T47D (cell line): ENCODE measurements at regions not wholly inside any gene's neighbourhood (a gene's known extent, or its start where the extent isn't known, plus 50 kb on each side); places are given as distances from the start of the nearest gene placed in this dataset.
"Not testable (repeated sequence)": the region's sequence is repeated elsewhere in the genome, so short reads cannot be mapped to it uniquely, and the experiment has no call there.

Experiments
- DNase-seq, 2 experiments: peaks; one replicate each; pipeline versions ENCODE4 v3.0.0 to v3.0.0-alpha.2; 2011 to 2012; ENCODE audit warnings: low read depth in 1 of 2, low spot score in 1 of 2
- JUND ChIP-seq: IDR thresholded peaks from 2 replicates; pipeline ENCODE4 v1.6.1; 2012; ENCODE audit warnings: low read depth
- in situ Hi-C: cut with HindIII; loops from 2 replicates; pipeline ENCODE4 v1.10.0; 2016; ENCODE audit warnings: low sequenced_read_pairs, low pct_unique_long_range_greater_than_20kb

DNA sequence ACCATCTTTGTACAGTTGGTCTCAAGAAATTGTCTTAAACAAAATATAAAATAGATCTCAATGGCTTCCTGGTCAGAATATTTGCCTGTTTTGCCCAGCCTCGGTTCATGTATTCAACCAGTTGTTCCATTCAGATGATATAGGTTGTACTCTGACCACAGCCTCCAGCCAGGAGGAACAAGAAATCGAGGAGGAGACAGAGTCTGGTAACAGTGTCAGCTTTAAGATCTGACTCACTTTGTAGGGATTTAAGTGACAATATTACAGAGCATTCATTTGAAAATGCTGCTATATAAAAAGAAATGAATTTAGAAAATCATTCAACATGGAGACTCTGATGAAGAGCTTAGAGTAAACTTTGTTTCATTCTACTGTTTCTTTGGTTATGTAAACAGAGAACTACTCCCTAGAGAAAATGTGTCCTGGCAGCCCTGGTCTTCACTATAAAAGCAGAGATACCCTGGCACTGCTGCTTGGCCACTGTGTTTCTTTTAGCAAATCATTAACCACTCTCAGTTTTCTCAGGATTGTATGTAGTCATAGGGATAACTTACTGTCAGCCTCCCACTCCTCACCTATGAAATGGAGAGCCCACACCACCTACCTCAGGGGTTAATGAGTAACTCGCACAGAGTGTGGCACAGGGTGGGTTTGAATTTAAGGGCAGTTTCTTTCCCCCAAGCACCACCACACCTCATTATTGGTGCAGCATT, 53.5 kb downstream of the PAGE2 start:
- no peak for DNase-seq
- TF ChIP-seq JUND, result no peak
- in situ Hi-C loops, result no loop called here

DNA sequence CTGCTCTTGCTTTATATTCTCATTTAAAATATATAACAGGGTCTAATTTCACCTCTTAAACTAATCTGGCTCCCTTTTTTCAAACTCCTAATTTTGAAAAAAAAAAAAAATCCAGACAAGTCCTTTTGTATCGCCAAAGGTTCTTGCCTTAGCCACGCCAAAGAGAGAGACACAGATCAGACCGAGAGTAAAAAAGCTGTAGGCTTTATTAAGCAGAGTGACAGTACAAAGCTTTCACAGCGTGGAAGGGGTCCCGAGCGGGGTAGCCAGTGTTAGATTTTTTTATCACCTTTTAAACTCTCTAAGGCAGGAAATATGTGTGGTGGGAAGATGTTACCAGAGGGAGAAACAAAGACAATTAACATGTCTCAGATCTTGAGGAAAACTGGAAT, 54.1 kb downstream of the PAGE2 start:
- DNase-seq, result no peak
- in situ Hi-C loops, result no loop called here
- TF ChIP-seq JUND, result no peak

DNA sequence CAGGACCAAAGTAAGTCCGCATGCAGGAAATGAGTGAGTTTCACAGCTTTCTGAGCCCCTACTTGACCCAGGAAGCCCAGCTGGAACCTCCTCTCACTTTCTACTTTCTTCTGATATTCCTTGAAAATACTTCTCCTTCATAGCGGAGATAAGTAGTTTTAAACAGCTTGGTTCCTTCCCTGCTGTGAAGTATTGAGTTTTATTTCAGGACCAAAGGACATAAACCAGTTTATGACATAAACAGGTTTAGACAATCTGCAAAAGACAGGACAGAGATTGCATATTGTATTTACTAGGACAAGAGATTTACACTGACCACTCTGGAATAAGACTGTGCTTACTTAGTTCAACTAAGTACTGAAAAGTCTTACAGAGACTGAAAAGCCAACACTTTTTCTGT, 54.8 kb downstream of the PAGE2 start:
- in situ Hi-C loops, result no loop called here
- no peak for DNase-seq
- no peak for TF ChIP-seq JUND

DNA sequence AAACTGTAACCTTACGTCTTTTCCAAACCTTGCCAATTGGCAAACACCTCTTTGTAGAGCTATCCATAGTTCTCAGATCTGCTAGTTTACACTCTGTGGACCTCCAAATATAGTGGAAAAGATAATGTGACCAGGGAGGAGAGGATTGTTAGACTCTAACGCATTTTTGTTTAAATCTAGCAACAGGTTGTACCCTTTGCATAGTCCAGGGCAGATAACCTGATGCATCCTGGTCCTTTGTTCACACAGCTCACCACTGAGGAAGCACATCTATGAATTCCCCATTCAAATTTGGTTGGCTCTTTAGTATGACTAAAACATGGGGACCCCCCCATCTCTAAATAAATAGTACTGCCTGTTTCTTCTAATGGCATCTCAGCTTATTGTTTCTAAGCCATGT, 55.9 kb downstream of the PAGE2 start:
- in situ Hi-C loops, result no loop called here
- DNase-seq, result no peak
- no peak for TF ChIP-seq JUND

DNA sequence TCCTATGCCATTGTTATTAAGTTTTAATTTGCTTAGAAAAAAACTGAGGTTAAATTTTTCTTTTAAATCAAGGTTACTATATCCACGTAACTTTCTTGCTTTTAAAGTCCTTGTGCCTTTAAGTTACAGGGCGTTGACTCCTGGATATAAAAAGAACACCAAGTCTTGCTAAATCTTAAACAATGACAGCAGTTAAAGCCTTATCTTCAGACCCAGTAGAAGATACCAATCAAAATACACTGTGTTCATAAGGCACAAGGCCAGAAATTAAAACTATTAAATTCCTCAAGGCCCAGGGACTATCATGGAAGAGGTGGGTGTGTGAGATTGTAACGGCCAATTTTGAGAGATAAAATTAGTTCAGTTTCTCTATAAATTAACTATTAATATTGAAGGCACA, 60.4 kb downstream of the PAGE2 start:
- DNase-seq, result no peak
- in situ Hi-C loops, result no loop called here
- TF ChIP-seq JUND, result no peak

DNA sequence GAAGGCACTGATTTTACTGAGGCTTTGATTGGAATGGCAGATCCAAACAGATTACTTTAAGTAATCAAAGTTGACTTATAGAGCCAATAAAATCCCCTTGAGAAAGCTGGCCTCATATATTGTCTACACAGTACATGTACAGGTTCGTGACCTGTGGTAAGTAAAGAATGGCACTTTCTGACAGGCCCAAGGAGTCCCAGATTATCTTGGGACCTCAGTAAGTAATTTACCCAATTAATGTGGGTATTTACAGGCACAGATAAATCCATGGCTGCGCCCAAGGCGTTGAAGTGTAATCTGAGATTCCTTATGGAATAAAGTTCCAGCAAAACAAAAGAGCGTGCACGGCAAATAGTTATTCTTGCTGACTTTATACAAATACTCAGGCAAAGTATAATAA, 62.4 kb downstream of the PAGE2 start:
- in situ Hi-C loops, result no loop called here
- no peak for DNase-seq
- TF ChIP-seq JUND, result no peak

DNA sequence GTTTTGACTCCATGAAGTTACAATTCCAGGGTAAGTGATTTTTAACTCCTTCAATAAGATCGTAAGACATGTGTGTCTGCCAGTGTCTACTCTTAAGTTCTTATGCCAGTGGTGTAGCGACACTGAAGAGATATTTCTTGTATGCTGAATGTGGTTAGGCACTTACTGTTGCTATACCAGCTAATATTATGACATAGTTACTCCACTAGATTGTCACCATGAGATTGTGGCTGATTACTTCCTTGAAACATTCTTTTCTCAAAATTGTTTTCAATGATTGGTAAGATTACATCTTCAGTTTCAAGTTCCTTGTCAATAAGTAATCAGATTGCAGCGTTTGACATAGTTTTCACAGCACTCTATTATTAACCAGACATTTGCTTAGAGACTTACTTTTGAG, 60.6 kb upstream of the PAGE5 start:
- no peak for TF ChIP-seq JUND

DNA sequence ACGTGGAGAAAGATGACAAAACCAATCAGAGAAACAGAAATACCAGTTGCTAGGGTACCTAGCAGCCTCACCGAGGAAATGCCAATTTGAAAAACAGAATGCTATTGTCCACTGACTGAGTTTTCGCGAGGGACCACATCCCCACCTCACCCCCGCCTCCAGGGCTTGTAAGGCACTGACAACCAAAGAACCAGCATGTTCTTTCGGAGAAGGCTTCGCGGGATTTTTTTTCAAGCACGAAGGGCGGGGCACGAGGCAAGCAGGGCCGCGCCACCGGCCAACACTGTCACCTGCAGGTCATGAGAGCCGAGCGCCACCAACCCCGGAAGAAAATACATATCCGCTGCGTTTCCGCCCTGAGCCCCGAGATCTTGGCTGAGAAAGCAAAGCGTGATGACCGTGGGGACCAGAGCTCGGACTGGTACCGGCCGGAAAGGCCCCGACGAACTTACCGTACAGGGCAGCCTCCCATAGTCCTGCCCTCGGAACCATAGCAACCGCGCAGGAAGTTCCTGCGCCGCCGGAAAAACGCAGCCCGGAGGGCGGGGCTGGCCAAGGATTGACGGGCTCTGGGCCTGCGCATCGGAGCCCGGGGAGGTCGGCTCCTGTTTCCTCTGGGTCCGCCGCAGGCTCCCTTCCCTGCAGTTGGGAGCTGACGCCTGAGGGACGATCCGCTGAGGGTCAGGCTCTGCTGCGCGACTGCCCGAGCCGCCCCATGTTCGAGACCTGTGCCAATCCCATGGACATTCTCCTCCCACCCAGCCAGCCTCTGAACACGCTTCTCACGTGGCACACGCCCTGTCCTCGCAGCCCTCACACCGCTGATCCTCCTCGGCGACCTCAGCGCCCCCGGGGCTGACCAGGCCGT, 59.2 kb upstream of the PAGE5 start:
- TF ChIP-seq JUND, result no peak
- peak; percentile 60 to 92 for DNase-seq
- in situ Hi-C loops, result no loop called here

More for the DNA sequence above, 60.6 kb upstream of the PAGE5 start:
- in situ Hi-C loops, result no loop called here
- DNase-seq, result peak in 1 of 2 experiments; percentile 51

DNA sequence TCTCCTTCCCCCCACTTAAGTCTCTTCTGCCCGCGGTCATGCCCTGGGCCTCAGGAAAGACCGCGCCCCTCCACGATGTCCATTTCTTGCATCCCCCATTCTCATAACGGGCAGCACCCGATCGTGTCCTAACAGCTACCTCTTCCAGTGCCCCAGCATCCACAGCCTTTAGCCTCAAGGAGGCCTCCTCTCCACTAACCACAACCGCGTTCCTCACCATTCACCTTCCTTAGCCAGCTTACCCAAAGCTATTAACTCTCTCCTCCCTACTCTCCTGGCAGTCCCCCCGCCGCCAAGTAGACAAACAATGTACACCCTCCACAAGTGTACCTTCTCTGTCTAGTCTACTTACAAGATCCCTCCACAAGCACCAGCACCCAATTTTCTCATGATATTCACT, 58.6 kb upstream of the PAGE5 start:
- DNase-seq, result peak in 1 of 2 experiments; percentile 59
- in situ Hi-C loops, result no loop called here
- no peak for TF ChIP-seq JUND

DNA sequence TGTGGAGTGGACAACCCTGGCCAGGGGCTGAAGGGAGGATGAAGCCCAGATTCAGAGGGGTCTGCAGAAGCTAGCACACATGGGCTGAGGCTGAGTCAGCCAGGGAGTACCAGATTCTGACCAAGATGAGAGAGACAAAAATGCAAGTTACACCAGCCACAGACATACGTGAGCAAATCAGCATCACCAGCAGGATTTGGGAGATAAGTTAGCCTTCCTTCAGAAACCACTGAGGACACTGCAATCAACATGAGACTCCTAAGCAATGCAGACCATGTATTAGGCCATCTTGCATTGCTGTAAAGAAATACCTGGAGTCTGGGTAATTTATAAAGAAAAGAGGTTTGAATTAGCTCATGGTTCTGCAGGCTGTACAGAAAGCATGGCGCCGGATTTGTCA, 57.0 kb upstream of the PAGE5 start:
- no peak for DNase-seq
- in situ Hi-C loops, result no loop called here
- TF ChIP-seq JUND, result no peak

DNA sequence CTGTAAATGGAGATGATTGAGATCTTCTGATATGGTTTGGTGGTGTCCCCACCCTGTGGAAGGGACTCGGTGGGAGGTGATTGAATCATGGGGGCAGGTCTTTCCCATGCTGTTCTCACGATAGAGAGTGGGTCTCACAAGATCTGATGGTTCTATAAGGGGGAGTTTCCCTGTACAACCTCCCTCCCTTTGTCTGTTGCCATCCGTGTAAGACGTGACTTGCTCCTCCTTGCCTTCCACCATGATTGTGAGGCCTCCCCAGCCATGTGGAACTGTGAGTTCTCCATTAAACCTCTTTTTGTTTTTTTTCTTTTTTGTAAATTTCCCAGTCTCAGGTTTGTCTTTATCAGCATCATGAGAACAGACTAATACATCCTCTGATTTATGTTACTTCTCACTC, 55.1 kb upstream of the PAGE5 start:
- in situ Hi-C loops, DNase-seq: not testable (repeated sequence)

DNA sequence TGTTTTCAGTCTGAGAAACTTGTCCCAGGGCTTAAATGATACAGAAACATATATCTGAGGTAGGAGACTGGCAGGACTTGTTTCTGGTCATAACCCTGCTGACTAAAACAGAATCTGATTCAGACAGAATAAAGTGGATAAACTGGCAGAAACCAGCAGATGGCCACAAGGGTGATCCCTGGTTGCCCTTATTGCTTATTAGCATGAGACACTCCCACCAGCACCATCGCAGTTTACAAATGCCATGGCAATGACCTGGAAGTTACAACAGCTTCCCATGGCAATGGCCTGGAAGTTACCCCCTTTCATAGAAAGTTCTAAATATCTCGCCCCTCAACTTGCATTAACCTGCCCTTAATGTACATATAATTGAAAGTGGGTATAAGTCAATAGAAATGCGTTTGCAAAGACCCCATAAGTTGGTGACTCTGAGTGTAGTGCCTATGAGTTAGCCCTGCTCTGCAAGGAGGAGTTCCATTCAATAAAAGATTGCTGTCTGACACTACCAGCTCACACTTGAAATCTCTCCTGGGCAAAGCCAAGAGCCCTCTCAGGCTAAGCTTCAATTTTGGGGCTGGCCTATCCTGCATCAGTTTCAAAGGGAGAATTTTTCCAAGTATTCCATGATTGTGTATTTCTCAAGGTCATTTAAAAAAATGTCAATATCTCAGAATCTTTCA, 52.9 kb upstream of the PAGE5 start:
- DNase-seq, result peak in 1 of 2 experiments; percentile 9
- in situ Hi-C loops, result no loop called here
- TF ChIP-seq JUND, result no peak

DNA sequence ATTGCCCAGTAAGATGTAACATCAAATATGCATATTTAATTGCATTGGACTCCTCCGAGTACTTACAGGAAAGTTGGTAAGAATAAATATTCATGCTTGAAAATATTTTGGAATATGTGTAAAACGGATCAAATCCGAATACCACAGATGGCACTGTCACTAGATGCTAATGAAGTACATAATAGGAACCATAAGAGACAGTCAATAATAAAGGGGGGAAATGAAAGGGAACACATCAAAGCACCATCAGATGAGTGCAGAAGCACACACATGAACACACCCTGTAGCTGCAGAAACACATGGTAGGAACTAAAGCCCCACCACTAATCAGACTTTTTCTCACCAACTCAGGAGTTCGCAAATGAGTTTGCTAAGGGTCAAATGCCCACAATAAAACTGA, 52.2 kb upstream of the PAGE5 start:
- in situ Hi-C loops, result no loop called here
- DNase-seq, result no peak

More for the DNA sequence above, 52.2 kb upstream of the PAGE5 start:
- TF ChIP-seq JUND, result no peak
